Stimulated activated CD4-positive, alpha-beta T cell treated with anti-CD3 and anti-CD28 coated beads, Interleukin-4, amount 100 ng/mL, for 48 hours (primary cell): ENCODE measurements at regions not wholly inside any gene's neighbourhood (a gene's known extent, or its start where the extent isn't known, plus 50 kb on each side); places are given as distances from the start of the nearest gene placed in this dataset.
"Not testable (repeated sequence)": the region's sequence is repeated elsewhere in the genome, so short reads cannot be mapped to it uniquely, and the experiment has no call there.

Experiments
- DNase-seq, 2 donors: peaks; one replicate each; pipeline ENCODE4 v3.0.0-alpha.2; 2020; ENCODE audit warnings: low read depth in 2 of 2

DNA sequence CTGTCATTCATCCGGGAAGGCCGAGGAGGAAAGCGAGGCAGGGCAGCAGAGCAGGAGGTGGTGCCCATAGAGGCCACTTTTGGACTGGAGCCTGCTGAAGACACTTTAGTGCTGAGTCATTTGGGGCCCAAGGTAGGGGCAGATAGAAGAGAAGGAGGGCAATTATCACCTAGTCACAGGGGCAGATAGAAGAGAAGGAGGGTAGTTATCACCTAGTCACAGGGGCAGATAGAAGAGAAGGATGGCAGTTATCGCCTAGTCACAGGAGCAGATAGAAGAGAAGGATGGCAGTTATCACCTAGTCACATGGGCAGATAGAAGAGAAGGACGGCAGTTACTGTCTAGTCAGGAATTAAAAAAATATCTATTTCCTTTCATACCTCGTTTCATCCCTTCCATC, 1372.6 kb downstream of the FOXD4L5 start:
- not testable (repeated sequence) for DNase-seq

DNA sequence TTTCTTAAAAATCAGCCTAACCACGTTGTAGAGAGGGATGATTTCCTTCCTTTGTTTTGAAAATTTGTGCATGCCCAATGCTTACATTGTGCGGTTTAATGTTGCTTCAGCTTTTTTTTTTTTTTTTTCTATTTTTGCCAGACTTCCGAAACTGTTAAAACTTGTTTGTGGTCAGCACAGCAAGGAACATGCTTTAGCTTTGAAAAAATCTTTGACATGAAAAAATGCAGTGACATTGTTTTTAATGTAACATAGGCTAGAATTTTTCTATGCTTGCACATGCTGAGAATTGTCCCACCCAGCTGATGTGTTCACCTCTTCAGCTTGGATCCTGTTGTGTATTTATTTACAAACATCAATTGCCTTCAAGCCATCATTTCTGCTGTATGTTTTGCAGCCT, 1375.9 kb downstream of the FOXD4L5 start:
- not testable (repeated sequence) for DNase-seq

DNA sequence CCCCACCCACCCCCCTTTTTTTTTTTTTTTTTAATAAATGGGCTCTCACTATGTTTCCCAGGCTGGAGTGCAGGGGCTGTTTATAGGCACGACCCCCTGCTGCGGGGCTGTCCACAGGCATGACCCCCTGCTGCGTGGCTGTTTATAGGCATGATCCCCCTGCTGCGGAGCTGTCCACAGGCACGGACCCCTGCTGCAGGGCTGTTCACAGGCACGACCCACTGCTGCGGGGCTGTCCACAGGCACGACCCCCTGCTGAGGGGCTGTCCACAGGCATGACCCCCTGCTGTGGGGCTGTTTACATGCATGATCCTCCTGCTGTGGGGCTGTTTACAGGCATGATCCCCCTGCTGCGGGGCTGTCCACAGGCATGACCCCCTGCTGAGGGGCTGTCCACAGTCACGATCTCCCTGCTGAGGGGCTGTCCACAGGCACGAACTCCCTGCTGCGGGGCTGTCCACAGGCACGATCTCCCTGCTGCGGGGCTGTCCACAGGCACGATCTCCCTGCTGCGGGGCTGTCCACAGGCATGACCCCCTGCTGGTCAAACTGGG, 1385.3 kb downstream of the FOXD4L5 start:
- not testable (repeated sequence) for DNase-seq

DNA sequence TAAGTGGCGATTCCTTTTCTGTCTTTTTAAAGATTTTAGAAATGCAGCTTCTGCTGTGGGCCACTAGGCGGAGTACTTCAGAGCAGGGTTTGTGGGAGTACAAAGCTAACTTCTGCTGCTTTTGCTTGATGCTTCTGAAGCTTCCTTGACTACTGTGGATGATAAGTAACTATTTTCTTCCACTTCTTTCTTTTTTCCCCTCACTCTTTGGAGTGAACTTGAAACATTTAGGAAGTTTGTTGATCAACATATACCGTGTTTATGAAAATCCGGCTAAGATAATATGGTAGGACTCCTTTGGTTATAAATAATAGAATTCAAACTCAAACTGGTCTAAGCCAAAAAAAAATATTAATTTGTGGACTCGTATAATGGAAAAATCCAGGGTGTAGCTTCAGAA, 1403.6 kb downstream of the FOXD4L5 start:
- not testable (repeated sequence) for DNase-seq

DNA sequence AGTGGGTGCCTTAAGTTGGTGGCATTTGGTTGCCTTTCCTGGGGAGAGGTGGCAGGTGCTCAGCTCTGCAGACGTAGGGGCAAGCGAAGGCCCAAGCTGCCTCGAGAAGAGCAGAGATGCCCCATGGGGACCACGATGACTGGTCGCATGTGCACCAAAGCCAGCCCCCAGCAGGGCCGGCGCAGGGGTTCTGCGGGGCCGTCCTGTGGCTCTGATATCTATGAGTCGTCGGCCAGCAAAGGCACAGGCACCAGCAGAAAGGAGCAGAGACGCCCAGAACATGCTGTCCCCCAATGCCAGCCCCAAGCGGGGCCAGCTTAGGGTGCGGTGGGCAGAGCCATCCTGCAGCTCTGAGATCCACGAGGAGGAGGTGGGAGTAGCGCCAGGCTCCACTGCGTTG, 1408.6 kb downstream of the FOXD4L5 start:
- not testable (repeated sequence) for DNase-seq

DNA sequence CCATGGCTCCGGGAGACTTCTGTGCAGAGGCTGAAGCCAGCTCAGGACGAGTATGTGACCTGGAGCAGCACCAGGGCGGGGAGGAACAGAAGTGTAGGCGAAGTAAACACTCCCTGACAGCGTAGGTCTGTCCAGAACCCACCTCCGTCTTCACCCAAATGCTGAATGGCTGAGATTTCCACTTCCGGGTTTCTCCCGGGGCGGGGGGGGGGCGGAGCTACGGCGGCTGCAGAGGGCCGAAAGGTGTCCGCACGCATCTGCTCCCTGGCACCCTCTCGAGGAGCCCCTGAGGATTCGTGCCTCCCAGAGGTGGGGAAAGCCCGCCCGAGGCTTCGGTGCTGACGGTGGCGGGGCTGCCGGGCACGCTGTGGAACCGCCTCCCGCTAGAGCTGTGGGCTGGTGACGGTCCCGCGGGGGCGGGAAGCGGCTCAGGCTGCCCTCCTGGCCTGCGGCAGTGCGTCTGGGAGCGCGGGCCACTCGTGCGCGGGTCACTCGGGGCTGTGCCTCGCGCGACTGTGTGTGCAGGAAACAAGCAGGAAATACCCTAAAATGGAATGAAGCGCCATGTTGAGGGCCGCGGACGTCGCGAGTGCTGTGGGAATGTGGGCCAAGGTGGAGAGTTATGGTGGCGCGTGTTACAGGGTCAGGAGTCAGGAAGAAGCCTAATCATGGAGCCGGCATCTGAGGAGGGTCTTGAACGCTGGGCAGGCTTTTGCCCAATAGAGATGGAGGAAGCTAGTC, 1425.4 kb downstream of the FOXD4L5 start:
- peak in 1 of 2 donors; percentile 3 for DNase-seq

DNA sequence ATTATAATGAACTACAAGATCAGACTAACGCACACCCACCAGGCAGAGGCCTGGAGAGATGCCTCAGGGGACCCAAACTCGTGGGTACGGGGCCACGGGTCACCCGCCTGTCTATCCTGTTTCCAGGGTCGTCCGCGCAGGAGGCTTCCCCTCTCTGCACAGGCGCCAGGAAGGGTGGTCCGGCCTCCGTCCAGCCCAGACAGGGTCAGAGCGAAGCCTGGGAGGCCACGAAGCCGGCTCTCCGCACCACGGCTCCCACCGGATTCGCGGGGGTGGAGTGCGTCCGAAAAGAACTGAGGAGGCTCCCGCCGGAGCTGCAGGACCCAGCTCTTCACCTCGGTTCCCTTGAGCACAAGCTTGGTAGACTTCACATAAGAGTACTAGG, 1425.9 kb downstream of the FOXD4L5 start:
- not testable (repeated sequence) for DNase-seq

DNA sequence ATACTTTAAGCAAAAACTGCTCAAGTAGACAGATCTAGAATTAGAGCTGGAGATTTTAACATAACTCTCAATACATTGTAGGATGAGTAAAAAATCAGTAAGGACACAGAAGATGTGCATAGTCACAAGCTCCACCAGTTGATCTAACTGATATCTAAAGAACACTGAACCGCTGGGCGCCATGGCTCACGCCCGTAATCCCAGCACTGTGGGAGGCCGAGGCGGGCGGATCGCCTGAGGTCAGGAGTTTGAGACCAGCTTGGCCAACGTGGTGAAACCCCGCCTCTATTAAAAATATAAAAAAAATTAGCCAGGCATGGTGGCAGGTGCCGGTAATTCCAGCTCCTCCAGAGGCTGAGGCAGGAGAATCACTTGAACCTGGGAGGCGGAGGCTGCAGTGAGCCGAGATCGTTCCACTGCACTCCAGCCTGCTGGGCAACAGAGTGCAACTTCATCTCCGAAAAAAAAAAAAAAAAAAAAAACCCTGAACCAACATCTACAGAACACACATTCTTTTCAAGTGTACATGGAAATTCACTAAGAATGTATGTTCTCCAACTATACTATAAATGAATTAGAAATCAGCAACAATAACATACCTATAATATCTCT, 1431.8 kb downstream of the FOXD4L5 start:
- DNase-seq = not testable (repeated sequence)

DNA sequence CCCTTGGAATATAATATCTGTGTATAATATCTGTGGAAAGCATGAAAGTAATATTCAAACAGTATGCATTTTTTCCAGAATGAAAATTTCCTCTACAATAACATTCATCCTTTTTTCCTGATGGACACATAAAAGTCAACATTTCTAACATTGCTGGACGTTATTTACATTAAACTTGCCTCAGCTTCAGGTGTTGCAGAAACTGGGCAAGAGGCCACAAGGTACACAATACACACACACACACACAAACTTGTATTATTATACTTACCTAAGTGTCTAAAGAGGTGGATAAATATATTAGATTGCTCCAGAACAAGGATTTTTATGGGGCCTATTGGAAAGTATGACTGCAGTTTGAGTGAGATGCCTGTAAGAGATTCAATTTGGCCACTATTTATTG, 1460.2 kb downstream of the FOXD4L5 start:
- not testable (repeated sequence) for DNase-seq

DNA sequence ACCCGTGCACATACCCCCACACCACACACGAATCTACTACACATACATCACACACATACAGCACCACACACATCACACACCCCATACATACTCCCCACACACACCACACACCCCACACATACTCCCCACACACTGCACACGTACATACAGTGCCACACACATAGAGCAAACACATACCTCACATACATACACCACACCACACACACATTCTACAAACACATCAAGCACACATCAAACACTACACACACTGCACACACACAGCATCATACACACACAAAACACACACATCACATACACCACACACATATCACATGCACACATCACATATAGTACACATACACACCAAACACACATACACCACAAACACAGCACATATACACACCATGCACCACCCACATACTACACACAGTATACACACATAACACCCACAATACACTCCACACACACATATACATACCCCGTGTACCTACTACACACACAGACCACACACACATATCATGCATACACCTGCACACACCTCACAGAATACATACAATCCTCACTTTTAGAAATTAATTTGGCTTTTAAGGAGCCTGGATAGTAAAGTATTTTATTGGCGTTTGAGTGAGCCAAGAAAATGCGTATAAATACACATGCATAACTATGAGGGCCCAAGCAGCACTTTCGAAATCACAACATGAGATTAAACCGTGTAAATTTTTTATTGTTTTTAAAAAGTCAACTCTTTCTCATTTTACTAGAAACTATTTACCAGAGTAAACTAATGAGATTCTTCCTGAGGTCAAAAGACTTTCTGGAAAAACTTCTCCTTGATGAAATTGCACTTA, 1461.4 kb downstream of the FOXD4L5 start:
- DNase-seq = not testable (repeated sequence)

DNA sequence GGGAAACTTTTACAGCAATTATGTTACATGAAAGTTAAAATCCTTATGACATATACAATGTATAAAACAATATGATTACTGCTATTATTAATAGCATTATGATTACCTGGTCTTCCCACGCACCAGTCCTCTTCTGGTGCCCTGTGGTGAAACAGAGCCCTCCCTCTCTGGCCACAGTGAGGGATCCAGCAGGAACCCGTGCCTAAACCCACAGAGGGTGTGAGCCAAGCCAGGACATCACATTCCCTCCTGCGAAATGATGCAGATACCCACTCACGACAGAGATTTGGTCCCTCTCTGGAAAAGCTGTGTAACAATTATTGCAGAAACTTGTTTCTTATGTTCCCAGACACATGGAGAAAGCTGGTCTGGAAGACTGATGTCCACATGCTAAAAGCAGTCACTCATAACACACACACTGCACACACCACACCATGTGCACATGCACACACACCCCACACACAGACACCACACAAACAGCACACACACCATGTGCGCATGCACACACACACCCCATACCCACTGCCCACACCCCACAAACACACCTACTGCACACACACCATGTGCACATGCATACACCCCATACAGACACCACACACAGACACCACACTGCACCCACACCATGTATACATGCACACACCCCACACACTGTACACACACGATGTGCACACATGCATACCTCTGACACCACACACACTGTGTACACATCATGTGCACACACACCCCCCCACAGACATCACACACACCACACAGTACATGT, 1462.2 kb downstream of the FOXD4L5 start:
- not testable (repeated sequence) for DNase-seq

DNA sequence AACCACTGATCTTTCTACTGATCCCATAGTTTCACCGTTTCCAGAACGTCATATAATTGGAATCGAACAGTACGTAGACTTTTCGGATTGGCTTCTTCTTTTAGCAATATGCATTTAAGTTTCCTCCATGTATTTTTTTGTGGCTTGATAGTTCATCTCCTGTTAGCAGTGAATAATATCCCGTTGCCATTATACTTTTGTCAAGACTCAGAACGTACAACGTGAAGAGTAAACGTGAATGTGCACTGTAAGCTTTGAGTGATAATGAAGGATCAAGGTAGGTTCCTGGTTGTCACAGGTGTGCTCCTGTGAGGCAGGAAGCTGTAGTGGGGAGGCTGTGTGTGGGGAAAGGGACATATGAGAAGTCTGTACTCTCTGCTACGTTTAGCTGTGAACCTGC, 1463.7 kb downstream of the FOXD4L5 start:
- not testable (repeated sequence) for DNase-seq

DNA sequence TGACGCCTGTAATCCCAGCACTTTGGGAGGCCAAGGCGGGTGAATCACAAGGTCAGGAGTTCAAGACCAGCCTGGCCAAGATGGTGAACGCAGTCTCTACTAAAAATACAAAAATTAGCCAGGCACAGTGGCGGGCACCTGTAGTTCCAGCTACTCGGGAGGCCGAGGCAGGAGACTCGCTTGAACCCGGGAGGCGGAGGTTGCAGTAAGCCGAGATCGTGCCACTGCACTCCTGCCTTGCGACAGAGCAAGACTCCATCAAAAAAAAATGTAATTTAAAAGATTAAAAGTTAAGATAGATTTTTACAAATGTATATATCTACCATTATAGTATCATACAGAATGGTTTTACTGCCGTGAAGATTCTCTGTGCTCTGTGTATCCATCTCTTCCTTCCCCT, 1464.1 kb downstream of the FOXD4L5 start:
- DNase-seq = not testable (repeated sequence)

DNA sequence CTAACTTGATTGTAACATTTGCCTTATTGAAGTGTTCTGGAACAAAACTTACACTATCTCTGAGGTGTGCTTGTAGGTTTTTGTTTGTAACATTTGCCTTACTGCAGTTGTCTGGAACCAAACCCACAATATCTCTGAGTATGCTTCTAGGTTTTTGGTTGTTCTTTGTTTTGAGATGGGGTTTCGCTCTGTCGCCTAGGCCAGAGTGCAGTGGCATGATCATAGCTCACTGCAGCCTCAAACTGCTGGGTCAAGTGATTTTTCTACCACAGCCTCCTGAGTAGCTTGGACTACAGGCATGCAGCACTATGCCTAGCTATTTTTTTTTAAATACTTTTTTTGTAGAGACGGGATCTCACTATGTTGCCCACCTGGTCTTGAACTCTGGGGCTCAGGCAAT, 1464.6 kb downstream of the FOXD4L5 start:
- not testable (repeated sequence) for DNase-seq

DNA sequence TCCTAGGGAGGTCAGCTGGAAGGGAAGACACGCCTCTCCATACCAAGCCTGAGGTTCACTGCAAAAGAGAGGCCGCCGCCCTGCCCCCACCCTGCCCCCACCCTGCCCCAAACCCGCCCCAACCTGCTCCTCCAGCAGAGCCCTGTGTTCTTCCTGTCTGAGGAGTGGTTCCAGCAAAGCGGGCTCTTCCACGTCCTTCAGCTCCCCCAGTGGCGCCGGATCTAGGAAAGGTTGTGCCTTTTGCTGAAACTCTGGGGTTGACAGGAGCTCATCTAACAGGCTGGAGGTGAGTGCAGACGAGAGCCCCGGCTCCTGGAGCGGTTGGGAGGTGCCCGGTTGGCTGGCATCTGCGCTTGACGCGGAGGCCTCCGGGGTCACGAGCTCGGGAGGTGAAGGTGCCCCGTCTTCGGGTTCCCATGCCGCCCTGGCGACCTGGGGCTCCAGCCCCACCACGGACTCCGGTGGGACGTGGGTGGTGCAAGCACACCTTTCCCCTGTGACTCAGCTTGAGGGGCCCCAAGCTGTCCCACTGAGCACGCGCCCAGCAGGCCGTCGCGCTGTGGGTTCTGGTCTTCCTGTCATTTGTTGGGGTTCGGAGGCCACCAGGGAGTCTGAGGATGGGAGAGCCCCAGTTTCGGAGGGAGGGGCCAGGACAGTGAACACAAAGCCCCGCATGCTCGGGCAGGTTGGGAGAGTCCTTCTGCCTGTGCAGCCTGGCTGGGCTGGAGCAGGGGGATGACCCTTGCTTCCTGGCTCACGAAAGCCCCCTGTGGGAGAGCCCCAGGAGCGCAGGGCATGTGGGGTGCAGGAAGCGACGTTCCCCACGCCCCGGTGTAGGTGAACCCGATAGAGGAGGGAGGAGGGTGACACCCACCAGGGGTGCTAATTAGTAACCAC, 1467.1 kb downstream of the FOXD4L5 start:
- peak; percentile 24 to 61 for DNase-seq

DNA sequence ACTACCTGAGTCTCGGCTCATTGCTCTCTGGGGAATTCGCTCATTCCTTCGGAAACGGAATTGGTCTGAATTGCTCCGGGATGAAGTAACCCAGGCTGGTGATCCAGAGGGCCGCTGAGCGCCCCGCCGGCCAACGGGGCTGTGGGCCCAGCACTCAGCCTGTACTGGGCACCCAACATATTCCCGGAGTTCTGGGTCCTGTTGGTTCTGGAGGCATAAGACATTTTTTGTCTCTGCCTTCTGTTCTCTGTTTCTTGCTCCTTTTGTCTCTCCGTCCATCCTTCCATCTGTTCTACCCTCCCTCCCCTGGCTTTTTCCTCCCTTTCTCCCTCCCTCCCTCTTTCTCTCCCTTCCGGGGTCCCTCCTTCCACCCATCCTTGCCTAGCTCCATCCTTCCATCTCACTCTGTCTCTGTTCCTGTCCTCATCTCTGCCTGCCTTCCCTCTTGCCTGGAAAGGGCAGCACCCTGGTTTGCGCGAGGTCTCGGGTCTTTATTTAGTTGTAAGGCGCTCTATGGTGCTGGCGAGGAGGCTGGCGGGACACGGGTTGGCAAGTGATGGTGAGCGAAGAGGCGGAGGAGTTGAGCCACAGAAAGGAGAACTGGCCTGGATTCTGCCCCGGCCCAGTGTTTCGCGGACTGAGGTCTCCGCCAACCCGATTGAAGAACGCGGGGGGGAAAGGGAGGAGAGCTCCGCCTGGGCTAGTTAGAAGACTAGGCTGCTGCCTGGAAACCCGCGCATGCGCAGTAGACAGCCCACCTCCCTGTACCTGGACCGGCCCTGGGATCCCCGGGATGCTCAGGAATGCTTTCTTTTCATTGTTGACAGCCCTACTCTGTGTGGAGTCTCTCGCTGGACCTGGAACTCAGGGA, 1468.0 kb downstream of the FOXD4L5 start:
- peak; percentile 59 to 72 for DNase-seq

DNA sequence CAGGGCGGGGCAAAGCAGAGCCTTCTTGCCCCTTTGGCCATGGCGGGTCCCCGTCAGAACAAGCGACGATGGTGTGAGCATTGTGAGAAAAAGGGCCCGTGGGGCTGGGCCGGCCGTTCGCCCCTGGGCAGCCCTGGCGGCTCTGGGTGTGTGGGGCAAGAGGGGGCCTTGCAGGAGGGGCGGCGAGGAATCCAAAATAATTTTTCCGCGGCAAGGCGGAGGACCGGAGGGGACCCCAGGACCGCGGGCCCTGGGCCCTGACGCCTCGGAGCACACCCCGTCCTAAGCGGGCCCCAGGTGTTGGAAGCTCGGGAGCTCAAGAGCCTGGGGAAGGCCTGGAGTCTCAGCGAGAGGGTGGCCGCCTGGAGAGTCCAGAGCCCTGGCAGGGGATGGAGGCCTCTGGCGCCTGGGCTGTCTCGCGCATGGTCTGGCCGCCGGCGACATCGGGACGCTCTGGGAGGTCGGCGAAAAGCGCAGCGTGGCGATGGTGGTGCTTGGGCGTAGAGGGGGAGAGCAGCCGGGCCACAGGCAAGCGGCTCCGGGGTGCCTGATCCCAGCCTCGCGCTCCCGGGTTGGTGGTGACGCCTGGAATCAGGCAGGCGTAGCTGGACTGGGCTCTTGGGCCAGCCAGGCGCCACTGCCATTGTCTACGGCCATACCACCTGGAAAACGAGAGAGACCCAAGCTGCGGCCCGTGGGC, 1469.9 kb downstream of the FOXD4L5 start:
- not testable (repeated sequence) for DNase-seq

DNA sequence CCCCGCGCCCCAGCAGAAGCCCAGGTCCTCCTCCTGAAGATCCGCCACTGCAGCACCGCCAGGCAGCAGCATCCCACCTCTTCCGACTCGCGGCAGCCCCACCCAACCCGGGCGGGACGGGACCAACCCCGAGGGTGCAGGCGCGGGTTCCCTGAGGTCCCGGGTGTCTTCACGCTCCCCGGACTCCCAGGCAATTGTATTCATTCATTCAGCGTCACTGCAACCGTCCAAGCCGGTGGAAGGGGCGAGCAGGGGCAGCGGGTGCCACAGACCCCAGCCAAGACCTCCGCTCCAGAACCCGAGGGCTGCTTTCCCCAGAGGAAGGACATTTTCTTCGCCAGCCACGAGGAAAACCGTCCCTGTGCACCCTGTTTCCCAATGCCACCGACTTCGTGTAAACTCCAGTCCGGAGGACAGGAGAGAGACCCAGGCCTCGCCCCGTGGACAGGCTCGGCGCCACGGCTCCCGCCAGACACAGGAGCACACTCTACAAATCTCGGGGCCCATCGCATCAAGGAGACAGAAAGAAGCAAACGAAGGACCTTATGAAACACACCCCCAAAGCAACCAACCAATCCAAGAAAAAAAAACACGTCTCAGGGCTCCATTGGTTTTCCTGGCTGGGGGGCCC, 1471.5 kb downstream of the FOXD4L5 start:
- DNase-seq = not testable (repeated sequence)
